ENCODE measurements at regions not wholly inside any gene's neighbourhood (a gene's known extent, or its start where the extent isn't known, plus 50 kb on each side); places are given as distances from the start of the nearest gene placed in this dataset.

DNA sequence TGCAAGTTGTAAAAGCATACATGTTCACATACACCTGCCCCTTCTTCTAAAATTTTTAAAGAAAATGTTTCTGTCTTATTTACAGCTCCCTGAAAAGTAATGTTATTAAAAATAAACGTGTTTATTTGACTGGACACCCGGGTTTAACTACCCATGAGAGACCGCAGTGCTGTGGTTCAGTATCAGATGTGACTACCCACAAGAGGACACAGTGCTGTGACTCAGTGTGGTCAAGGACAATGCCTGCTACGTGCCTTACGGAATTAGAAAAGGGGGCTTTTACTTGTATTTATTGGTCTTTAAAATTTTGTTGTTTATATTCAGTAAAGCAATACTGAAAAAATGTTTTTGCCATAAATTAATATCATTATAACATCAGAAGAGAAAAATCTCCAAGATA is 641.4 kb downstream of the TRIML1 start:
- TF ChIP-seq, protein P1, sequence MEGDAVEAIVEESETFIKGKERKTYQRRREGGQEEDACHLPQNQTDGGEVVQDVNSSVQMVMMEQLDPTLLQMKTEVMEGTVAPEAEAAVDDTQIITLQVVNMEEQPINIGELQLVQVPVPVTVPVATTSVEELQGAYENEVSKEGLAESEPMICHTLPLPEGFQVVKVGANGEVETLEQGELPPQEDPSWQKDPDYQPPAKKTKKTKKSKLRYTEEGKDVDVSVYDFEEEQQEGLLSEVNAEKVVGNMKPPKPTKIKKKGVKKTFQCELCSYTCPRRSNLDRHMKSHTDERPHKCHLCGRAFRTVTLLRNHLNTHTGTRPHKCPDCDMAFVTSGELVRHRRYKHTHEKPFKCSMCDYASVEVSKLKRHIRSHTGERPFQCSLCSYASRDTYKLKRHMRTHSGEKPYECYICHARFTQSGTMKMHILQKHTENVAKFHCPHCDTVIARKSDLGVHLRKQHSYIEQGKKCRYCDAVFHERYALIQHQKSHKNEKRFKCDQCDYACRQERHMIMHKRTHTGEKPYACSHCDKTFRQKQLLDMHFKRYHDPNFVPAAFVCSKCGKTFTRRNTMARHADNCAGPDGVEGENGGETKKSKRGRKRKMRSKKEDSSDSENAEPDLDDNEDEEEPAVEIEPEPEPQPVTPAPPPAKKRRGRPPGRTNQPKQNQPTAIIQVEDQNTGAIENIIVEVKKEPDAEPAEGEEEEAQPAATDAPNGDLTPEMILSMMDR (IDR thresholded peaks at IDR 0.05): no peak
- TF ChIP-seq EP300 (IDR thresholded peaks at IDR 0.05): no peak
- TF ChIP-seq POLR2A (IDR thresholded peaks at IDR 0.05): no peak
